GM23338 (cell line): ENCODE measurements at regions not wholly inside any gene's neighbourhood (a gene's known extent, or its start where the extent isn't known, plus 50 kb on each side); places are given as distances from the start of the nearest gene placed in this dataset.

Experiments
- CTCF ChIP-seq, 2 experiments: fragments of 200-600 bp in 1 of 2; sonication (generic) in 1 of 2; conservative IDR thresholded peaks; 2 replicates each; pipeline versions ENCODE4 v1.5.1 to v1.6.1; 2016 to 2017; ENCODE audit warnings: antibody characterized with exemption in 2 of 2, low read depth in 2 of 2, mild to moderate bottlenecking in 2 of 2, moderate library complexity in 1 of 2
- POLR2AphosphoS5 ChIP-seq: IDR thresholded peaks from 2 replicates; pipeline ENCODE4 v1.6.1; 2016; ENCODE audit warnings: antibody characterized with exemption, low read depth
- ZNF331 ChIP-seq: fragments of 250-450 bp; sonication (Bioruptor Pico); IDR thresholded peaks from 2 replicates; pipeline ENCODE4 v1.5.0; 2020; ENCODE audit warnings: low read depth, mild to moderate bottlenecking, moderate library complexity

- TF ChIP-seq POLR2AphosphoS5 (no peak), CTCF (conservative IDR thresholded peaks at IDR 0.05; ENCODE audit: low read depth in 2 of 2) (no peak), ZNF331 (CRISPR knock-in tag) (no peak)
These were observed 442.9 kb downstream of the AASDHPPT start for GRCh38 chr11:106520146-106520912.
